Activated CD8-positive, alpha-beta memory T cell treated with anti-CD3 and anti-CD28 coated beads, Interleukin-2, amount 50 U/mL, for 1 hour (primary cell): ENCODE measurements at regions not wholly inside any gene's neighbourhood (a gene's known extent, or its start where the extent isn't known, plus 50 kb on each side); places are given as distances from the start of the nearest gene placed in this dataset.
"Not testable (repeated sequence)": the region's sequence is repeated elsewhere in the genome, so short reads cannot be mapped to it uniquely, and the experiment has no call there.

Experiments used
- DNase-seq: peaks from one replicate; pipeline ENCODE4 v3.0.0-alpha.2; 2020; ENCODE audit errors: extremely low read depth

DNA sequence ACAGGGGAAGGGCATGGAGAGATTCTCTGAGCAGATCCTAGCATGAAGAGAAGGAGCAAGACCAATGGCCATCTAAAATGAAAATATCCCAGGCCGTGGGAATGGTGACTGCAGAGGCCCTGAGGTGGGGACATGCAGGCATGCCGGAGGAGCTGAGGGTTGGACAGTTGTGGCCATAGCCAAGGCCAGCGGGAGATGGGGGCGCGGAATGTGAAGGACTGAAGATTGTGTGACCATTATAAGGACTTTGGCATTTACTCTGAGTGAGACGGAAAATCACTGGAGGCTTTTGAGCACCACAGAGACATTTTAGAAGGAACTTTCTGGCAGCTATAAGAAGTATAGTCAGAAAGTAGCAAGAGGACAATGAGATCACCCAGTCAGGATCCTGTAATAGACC is 341.1 kb downstream of the SFMBT2 start:
- DNase-seq, result no peak

DNA sequence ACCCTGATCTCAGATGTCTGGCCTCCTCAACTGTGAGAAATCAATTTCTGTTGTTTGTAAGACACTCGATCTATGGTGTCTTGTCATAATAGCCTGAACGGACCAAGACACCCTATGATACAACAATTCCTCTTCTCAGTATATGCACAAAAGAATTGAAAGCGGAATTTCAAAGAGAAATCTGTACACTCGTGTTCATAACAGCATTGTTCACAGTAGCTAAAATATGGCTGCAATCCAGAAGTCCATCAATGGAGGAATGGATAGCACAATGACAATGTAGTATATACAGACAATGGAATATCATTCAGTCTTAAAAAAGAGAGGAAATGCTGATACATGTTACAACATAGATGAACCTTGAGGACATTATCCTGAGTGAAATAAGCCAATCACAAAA is 354.6 kb downstream of the SFMBT2 start:
- DNase-seq, result no peak

DNA sequence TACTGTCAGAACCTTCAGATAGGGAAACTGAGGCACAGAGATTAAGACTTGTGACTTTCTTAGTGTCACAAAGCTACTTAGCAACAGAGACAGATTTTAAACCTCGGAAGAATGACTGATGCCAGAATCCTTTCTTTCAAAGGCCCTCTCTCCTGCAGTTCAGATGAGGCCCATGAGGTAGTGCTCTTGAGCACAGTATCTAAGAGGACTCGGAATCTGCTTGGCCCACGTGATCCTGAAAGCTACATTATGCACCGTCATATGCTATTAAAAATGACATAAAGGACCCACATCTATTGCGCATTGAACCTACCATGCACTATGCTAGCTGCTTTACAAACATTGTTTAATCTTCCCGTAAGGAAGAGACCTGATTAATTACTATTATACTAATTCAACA is 355.9 kb downstream of the SFMBT2 start:
- DNase-seq, result no peak

DNA sequence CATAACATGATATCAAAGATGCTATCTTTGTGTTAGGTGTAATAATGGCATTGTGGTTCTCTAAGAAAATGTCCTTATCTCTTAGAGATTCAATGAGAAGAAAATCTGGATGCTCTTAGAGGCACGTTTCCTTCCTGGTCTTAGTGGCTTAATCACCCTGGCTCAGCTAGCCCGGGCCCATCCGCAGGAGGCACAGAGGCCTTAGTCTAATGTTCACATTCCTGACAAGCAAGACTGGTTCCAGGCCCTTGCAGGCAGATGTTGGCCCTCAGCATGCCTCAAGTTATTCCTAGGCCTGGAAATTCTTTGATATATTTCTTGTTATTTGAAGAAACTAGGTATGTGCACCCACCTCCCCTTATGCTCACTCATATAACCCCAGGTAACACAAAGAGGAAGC is 357.6 kb downstream of the SFMBT2 start:
- no peak for DNase-seq

DNA sequence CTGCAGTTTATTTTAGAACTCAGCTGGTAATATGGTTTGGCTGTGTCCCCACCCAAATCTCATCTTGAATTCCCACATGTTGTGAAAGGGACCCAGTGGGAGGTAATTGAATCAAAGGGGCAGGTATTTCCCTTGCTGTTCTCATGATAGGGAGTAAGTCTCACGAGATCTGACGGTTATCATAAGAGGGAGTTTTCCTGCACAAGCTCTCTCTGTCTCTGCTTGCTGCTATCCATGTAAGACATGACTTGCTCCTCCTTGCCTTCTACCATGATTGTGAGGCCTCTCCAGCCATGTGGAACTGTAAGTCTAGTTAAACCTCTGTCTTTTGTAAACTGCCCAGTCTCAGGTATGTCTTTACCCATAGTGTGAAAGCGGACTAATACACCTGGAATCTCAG is 360.8 kb downstream of the SFMBT2 start:
- DNase-seq, result not testable (repeated sequence)

DNA sequence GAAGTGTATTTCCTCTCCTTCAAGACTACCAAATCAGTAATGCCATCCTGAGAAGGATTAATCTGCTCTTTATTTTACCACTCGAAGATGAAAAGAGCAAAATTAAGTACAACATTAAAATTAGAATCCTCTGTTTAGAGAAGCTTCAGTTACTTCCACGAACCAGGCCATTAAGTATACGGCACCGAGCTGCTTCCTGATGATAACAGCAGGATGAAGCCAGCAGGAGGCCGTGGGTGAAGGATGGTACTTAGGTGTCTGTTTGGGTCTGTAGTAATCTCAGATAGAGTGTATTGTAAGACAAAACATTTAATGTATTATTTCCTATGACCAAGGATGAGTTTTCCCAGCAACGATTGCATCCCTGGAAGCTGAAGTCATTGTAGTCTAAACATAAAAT is 362.8 kb downstream of the SFMBT2 start:
- no peak for DNase-seq

DNA sequence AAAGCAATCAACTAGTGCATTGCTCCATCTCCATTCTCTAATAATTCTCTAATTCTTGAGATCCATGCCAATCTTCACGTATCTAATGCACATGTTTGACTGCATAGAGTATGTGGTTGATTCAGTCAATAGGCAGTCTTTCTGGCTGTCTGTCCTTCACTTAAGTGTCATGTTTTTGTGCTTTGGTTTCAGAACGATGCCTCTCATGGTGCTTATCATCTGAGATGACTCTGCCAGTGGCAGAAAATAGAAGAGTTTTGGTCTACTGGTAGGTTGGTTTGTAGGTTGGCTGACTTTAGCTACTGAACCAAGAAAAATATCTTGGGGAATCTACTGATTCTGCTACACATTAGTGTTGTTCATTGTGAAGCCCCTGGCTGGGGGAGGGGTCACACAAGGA is 364.2 kb downstream of the SFMBT2 start:
- DNase-seq, result no peak

DNA sequence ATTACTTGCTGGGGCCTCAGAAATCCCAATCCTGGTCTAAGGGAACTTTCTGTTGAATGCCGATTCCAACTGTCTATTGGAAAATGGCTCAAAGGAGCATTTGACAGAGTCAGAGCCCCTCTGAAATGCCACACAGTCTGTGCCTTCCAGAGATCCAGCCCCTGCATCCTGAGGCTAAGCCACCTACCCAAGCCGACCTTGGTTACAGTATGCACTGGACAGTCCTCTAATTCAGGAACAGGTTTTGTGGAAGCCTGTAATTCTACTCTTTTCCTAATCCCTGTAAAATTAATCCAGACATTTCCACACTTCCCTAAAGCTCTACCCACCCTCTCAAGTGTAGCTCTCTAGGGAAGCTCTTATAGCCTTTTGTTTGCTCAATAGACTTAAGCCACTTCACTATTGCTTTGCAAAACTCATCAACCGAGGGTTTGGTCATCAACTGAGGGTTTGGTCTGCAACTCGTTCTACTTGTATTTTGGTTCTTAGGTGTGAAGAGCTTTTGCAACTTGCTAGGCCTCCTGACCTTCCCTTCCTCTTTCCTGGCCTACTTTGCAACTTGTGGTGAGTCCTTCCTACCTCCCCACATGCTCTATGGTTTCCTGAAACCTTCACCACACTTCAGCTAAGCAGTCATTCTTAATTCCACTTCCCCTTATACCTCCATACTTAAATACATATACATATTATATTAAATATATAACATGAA is 364.8 kb downstream of the SFMBT2 start:
- no peak for DNase-seq

DNA sequence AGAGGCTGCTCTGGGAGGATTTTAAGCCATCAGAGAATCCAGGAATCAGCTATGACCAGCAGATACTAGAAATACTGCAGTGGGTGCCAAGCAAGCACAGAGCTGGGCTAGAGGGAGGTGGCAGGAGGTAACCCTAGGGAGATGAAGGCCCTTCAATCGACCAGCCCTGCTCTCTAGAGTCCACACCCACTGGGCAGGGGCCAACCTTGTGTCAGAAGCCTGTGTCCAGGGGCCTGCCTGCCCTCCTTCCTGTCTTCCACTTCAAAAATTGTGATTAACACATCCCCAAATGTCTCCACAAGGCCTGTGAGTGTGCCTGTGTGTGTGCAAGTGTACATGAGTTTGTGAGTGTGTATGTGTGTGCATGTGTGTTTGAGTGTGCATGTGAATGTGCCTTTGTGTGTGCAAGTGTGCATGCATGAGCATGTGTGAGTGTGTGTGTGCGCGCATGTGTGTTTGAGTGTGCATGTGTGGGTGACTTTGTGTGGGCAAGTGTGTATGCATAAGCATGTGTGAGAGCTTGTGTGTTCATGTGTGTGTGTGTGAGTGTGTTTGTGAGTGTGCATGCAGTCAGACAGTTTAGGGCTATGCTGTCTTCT is 367.7 kb downstream of the SFMBT2 start:
- no peak for DNase-seq

DNA sequence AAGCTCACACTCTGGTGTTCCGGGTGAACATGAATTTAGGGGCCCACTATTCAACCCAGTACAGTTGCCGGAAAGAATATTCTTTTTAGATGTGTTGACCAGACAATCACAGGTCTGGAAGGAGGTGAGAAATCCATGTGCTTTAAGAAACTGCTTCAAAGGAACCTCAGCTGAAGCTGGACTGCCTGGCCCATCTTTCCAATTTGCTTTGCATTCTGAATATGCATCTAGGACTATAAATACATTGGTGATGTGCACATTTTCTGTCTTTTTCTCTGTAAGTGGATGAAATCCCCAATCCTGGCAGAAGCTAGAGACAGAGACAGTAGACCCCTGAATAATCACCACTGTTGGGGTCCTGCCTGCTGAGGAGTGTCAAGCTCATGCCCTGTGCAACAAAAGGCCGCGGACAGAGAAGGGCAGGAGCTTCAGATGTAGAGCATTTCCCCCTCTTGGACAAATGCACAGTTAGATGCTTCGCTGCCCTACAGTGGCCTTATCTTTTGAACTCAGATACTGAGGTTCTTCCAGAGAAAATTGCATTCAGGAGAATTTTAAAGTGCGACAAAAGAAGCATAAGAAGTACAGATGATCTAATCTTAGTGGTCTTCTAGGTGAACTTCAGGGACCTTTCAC is 368.3 kb downstream of the SFMBT2 start:
- DNase-seq, result no peak

DNA sequence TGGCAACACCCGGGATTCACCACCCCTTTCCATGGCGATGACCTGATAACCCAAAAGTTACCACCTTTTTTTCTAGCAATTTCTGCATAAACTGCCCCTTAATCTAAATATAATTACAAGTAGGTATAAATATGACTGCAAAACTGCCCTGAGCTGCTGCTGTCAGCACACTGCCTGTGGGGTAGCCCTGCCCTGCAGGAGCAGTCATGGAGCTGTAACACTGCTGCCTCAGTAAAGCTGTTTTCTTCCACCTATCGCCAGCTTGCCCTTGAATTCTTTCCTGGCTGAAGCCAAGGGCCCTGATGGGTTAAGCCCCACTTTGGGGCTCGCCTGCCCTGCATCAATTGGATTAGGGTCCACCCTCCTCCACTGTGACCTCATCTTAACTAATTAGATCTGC is 368.8 kb downstream of the SFMBT2 start:
- DNase-seq, result no peak

DNA sequence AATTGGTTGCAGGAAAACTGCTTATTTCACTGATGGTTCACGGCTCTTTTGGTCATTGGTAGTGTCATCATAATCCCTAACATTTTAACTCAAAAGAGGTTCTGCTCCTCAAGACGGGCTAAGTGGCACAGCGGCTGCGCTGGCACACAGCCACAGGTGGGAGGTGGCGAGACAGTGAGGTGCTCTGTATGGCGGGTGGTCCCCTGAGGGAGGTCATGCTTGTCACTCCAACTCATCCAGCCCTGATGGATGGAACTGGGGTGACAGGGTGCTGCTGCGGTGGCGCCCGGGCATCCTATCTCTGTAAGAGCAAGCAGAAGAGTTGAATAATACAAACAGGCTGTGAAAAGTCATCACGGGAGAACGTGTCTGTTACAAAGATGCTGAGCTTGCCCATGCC is 370.2 kb downstream of the SFMBT2 start:
- DNase-seq, result no peak

DNA sequence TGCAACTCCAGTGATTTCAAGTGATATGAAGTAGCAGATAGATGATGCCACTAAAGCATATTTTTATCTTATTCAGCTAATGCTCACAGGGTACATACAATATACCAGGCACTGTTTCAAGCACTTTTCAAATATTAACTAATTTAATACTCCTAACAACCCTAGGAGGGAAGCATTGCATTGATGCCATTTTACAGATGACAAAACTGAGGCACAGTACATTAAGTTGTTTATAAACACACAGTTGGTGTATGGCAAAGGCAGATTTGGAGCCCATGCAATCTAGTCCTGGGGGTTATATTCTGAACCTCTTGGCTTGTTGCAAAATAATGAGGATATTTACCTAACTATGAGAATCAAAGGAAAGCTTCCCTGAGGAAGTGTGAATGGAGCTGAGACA is 371.0 kb downstream of the SFMBT2 start:
- DNase-seq, result no peak

DNA sequence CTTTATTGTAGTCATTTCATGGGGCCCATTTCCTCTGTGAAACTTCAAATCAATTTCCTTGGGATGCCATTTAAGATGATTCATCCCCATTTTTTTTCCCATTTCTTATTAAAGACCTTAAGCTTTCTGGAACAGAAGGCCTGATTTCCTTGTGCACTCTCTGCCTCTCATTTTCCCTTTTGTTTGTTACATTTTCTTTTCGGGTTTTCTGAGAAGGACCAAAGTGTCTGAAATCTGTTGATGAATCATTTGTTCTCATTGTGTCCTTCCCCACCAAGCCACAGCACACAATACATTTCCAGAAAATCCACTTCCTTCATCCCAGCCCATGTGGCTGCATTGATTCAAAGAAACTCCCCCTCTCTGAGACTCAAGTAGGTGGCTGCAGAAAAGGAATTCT is 372.4 kb downstream of the SFMBT2 start:
- DNase-seq, result no peak

DNA sequence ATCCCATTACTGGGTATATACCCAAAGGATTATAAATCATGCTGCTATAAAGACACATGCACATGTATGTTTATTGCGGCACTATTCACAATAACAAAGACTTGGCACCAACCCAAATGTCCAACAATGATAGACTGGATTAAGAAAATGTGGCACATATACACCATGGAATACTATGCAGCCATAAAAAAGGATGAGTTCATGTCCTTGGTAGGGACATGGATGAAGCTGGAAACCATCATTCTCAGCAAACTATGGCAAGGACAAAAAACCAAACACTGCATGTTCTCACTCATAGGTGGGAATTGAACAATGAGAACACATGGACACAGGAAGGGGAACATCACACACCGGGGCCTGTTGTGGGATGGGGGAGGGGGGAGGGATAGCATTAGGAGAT is 373.4 kb downstream of the SFMBT2 start:
- not testable (repeated sequence) for DNase-seq

DNA sequence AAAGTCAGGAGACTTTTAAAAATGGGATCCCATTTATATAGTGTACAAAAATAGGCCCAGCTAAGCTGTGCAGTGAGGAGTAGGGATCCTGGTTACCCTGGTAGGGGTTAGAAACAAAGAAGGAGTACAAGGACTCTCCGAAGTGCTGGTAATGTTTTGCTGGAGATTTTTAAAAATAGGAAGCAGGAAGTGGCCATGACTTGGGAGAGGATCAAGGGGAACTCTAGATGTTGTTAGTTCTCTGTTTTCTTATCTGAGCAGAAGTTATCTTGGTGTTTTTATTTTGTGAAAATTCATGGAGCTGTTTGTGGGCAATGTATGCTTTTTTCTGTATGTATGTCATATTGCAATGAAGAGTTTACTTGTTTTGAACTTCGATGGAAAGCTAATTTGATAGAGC is 373.9 kb downstream of the SFMBT2 start:
- no peak for DNase-seq

DNA sequence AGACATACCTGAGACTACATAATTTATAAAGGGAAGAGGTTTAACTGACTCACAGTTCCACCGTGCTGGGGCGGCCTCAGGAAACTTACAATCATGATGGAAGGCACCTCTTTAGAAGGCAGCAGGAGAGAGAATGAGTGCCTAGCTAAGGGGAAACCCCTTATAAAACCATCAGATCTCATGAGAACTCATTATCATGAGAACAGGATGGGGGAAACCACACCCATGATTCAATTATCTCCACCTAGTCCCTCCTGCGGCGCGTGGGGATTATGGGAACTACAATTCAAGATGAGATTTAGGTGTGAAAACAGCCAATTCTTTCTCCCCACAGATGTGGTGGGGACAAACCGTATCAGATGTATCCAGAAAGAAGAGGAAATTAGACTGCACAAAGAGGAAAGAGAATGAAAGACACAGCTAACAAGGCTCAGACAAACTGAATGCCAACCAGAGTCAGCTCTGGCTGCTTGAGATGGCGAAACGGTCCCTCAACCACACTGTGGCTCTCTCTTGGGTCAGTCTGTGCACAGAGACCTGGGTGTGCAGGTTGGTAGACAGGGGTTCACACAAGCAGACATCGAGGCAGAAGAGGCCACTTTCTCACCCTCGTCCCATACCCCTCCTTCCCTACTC is 375.6 kb downstream of the SFMBT2 start:
- no peak for DNase-seq

DNA sequence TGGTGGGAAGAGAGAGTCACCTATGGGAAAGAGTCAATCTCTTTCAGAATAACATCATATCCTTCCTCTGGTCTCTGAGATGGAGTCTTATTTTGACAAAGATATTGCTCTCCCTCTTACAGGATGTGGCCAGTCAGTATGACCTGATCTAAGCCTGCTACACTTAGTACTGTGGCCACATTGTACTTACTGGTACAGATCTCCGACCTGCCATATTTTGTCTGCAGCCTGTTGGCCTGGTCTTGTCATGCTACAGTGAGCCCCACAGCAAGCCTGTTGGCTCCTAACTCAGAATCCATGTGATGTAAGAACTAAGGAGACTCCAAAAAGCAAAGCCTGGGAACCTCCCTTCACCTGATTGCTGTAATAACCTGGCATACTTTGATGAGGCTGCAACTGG is 377.8 kb downstream of the SFMBT2 start:
- no peak for DNase-seq

DNA sequence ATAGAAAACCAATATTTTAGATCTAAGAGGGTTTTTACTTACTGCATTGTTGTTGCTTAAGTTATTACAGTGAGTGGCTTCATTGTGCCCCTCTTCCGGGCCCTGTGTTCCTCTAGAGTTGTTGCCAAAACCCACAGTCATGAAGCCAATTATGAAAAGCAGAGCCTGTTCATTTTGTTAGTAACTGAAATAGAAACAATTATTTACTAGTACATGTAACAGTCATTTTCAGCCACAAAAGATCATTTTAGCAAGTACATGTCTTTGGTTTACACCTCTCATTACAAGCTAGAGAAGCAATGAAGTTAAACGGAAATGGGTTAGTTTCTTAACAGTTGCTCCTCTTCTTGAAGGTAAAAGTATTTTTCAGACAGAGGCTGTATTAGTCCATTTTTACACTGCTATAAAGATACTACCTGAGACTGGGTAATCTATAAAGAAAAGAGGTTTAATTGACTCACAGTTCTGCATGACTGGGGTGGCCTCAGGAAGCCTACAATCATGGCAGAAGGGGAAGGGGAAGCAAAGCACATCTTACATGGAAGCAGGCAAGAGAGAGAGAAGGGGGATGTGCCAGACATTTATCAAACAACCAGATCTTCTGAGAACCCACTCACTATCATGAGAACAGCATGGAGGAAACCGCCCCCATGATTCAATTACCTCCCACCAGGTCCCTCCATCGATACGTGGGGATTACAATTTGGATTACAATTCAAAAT is 380.5 kb downstream of the SFMBT2 start:
- no peak for DNase-seq

DNA sequence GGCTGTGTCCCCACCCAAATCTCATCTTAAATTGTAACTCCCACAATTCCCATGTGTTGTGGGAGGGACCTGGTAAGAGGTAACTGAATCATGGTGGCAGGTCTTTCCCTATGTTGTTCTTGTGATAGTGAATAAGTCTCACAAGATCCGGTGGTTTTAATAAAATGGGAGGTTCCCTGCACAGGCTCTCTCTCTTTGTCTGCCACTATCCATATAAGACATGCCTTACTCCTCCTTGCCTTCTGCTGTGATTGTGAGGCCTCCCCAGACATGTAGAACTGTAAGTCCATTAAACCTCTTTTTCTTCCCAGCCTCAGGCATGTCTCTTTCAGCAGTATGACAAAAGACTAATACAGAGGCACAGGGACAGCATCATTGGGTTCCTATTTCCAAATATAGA is 381.2 kb downstream of the SFMBT2 start:
- no peak for DNase-seq

DNA sequence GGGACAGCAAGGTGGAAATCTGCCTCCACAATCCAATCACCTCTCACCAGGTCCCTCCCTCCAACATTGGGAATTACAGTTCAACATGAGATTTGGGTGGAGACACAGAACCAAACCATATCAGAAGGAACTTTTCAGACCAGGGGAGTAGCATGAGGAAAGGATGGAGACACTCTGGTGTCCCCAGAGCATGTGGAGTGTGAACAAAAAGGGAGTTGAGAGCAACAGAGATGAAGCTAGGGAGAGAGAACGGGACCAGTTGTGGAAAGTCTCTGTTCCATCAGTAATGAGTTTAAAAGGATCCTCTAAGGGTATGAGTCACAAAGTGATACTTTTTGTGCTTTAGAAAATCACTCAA is 382.0 kb downstream of the SFMBT2 start:
- no peak for DNase-seq
